ENCODE measurements at regions not wholly inside any gene's neighbourhood (a gene's known extent, or its start where the extent isn't known, plus 50 kb on each side); places are given as distances from the start of the nearest gene placed in this dataset.
"Not testable (repeated sequence)": the region's sequence is repeated elsewhere in the genome, so short reads cannot be mapped to it uniquely, and the experiment has no call there.

- no peak for DNase-seq (ENCODE audit: low spot score)
- no peak for ATAC-seq
- intact Hi-C loops (cut with DNase I): no loop called here
Observed at GRCh38 chr1:9440261-9440660, 99.0 kb upstream of the SLC25A33 start.

GRCh38 chr1:9440763-9441194 lies 98.5 kb upstream of the SLC25A33 start:
- intact Hi-C loops (cut with DNase I): no loop called here
- no peak for ATAC-seq
- no peak for DNase-seq (ENCODE audit: low spot score)

GRCh38 chr1:9441451-9442133 lies 97.7 kb upstream of the SLC25A33 start:
- intact Hi-C loops (cut with DNase I): no loop called here
- DNase-seq (ENCODE audit: low spot score) (no peak), ATAC-seq (no peak)

DNA sequence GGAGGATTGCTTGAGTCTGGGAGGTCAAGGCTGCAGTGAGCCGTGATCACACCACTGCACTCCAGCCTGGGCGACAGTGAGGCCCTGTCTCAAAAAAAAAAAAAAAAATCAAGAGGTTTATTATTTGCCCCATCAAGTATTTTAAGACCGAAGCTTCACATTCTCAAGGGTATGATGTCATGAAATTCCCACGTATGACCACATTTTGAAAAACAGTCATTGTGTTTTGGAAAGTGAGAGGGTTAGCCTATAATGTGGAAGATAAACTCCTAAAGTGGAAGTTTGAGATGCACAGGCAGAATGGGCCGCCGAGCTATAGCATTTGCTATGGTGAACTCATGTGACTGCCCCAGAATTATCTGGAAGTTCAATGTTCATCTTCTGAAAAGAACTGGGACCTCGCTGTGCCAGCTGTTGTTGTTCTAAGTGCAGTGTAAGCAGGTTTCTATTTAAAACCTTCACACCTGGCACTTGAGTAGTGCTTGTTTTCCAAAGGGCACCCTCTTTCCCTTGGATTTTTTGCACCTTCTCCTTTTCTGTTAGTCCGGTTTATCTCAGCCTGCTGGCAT lies 96.9 kb upstream of the SLC25A33 start:
- intact Hi-C loops (cut with DNase I): no loop called here

GRCh38 chr1:9442986-9443385 lies 96.3 kb upstream of the SLC25A33 start:
- intact Hi-C loops (cut with DNase I): no loop called here
- ATAC-seq (no peak), DNase-seq (ENCODE audit: low spot score) (no peak)

More for the DNA sequence above, 96.9 kb upstream of the SLC25A33 start:
- no peak for DNase-seq (ENCODE audit: low spot score)
- no peak for ATAC-seq

- no peak for DNase-seq (ENCODE audit: low spot score)
- intact Hi-C loops (cut with DNase I): no loop called here
- peak; percentile 83 for ATAC-seq
Observed at GRCh38 chr1:9443913-9444445, 95.3 kb upstream of the SLC25A33 start.

- ATAC-seq: no peak
- intact Hi-C loops (cut with DNase I): no loop called here
Observed at GRCh38 chr1:9444532-9444931, 94.7 kb upstream of the SLC25A33 start.

DNA sequence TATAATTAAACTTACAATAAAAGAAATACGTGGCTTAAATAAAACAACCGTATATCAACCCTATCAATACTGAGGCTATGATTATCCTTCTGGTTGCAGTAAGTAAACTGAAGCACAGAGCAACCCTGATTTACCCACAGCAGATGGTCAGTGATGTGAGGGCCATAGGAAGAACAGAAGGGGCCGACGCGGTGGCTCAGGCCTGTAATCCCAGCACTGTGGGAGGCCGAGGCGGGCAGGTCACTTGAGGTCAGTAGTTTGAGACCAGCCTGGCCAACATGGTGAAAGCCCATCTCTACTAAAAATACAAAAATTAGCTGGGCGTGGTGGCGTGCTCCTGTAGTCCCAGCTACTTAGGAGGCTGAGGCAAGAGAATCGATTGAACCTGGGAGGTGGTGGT lies 94.2 kb upstream of the SLC25A33 start:
- DNase-seq (ENCODE audit: low spot score); ATAC-seq; intact Hi-C loops (cut with DNase I): not testable (repeated sequence)

More at GRCh38 chr1:9444532-9444931, 94.7 kb upstream of the SLC25A33 start:
- DNase-seq (ENCODE audit: low spot score): no peak

GRCh38 chr1:9447215-9447960 lies 91.9 kb upstream of the SLC25A33 start:
- intact Hi-C loops (cut with DNase I): no loop called here
- ATAC-seq (no peak), DNase-seq (ENCODE audit: low spot score) (no peak)

DNA sequence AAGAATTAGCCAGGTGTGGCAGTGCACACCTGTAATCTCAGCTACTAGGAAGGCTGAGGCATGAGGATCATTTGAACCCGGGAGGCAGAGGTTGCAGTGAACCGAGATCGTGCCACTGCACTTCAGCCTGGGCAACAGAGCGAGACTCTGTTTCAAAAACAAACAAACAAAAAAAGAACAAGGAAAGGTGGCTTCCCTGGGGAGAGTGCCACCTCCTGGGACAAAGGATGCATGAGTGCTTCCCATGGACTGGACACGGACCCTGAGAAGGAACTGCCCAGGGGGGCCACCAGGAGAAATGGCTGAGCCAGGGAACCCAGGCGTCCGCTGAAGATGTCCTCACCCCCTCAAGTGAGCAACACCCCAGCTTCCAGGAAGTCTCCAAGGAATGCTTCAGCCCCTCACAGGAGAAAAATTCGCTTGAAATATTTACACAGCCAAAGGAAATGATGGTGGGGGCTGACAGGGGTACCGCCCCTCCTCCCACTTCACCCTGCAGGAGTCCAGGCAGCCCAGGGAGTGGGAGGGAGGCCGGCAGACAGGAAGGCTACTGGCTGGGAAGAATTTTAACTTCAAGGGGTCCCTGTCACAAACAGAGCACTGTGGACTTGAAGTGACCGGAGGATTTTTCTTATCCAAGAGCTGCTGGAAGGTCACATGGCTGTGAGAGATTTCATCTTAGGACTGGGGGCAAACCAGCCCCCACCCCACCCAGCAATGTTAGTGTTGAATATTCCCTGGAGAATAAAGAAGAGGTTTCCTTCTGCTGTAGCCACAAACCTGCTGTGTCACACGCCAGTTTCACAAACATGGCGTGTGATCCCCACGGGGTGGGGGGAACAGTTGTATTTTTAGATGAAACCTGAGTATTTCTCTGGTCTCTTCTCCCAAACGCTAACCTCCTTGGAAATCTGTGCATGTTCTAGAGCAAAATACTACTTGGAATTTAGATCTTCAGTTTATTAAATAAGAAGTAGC lies 90.8 kb upstream of the SLC25A33 start:
- ATAC-seq (no peak), DNase-seq (ENCODE audit: low spot score) (no peak)
- intact Hi-C loops (cut with DNase I): no loop called here

DNA sequence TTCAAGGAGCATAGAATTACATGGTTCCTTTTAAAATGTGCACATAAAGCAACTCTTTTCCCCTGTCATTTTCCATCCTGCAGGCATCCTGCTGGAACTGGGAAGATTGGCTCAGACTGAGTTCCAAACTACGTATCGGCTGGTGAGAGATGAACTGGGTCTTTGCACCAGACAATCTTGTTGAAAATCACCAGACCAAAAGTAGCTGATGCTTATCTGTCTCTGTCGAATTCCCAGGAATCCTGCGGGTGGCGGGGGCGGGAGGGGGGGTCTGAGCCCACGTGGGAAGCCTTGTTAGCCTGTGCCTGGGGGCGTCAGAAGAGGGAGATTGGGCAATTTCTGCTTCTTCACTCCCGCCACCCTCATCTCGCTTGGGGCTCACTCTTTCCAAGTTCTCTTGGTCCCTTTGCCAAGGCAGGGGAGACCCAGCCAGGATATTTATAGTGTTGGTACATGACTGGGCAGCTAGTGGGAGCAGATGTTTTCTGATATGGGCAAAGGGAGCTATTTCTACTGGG lies 90.1 kb upstream of the SLC25A33 start:
- ATAC-seq (peak; percentile 60), DNase-seq (ENCODE audit: low spot score) (no peak)
- intact Hi-C loops (cut with DNase I): no loop called here

DNA sequence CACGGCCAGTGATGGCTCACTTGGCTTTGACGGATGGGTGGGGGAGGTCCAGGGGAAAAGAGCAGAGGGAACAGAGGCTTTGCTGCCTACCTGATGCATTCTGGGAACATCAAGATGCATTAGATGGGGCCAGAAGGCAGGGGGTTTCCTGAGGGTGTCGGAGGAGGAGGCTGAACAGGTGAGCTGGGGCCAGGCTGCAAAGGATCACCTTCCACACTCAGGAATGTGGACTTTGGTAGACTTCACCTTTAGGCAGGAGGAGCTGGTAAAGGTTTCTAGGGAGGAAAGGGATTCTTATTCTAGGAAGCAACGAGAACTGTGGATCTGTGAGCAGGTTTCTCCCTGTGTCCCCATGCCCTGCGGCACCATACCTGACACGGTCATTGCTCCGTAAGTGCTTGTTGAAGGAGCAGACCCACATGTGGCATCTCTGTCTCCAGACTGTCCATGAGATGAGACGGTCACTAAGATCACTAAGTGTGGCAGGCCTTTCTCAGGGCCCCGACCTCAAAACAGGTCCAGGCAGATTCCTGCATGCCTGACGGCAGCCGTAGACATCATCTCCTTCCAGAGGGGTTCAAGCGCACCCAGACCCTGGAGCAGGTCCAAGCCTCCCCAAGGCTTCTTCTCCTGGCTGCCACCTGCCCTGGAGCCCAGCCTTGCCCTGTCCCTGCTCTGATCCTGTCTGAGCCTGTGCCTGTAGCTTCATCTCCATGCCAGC lies 89.1 kb upstream of the SLC25A33 start:
- intact Hi-C loops (cut with DNase I): loop anchor here (10.0 kb wide), 1 partner anchor 185 kb away; no protein-coding TSS in a partner anchor
- ATAC-seq (no peak), DNase-seq (ENCODE audit: low spot score) (no peak)

GRCh38 chr1:9451081-9451480 lies 88.2 kb upstream of the SLC25A33 start:
- DNase-seq (ENCODE audit: low spot score) (no peak), ATAC-seq (no peak)
- intact Hi-C loops (cut with DNase I): loop anchor here (10.0 kb wide), 1 partner anchor 186 kb away; no protein-coding TSS in a partner anchor

DNA sequence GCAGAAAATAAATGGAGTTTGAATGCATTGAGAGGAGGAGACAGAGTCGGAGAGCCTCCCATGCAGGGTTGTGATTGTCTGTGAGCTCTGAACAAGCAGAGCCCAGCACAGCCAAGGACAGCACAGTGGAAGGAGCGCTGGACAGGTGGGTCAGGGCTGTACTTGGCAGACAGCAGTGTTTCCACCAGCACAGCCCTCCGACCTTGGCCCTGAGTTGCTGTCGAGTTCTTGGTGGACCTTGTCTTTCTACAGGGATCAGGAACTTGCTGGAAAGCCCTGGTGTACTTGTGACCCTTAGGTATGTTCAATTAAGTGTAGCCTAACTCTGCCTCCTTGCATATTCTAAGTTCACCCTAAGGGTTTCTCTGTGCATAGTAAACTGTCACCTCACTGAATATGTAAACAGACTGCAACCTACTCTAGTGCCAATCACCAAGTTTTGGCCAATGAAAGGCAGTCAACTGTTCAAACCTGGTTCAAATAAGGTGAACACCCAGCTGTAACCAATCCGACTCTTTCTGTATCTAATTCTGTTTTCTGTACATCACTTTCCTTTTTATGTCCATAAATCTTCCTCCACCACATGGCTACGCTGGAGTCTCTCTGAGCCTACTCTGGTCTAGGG lies 86.6 kb upstream of the SLC25A33 start:
- ATAC-seq (no peak), DNase-seq (ENCODE audit: low spot score) (no peak)
- intact Hi-C loops (cut with DNase I): loop anchor here (10.0 kb wide), 1 partner anchor 188 kb away; no protein-coding TSS in a partner anchor

DNA sequence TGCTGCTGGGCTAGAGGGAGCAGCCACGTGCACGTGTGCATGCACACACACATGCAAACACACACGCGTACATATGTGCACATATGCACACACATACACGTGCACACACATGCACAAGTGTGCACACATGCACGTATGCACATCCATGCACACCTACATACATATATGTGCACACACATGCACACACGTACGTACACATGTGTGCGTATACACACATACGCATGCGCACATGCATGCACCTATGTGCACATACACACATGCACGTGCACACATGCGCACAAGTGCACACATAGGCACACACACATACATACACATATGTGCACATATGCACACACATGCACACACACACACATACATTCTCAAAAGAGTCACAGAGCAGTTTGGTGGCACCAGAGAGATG lies 85.9 kb upstream of the SLC25A33 start:
- intact Hi-C loops (cut with DNase I): loop anchor here (10.0 kb wide), 1 partner anchor 189 kb away; no protein-coding TSS in a partner anchor
- DNase-seq (ENCODE audit: low spot score): no peak
- ATAC-seq: no peak

- intact Hi-C loops (cut with DNase I): loop anchor here (10.0 kb wide), 1 partner anchor 189 kb away; no protein-coding TSS in a partner anchor
- DNase-seq (ENCODE audit: low spot score) (no peak), ATAC-seq (peak; percentile 8)
Observed at GRCh38 chr1:9453779-9454418, 85.4 kb upstream of the SLC25A33 start.

Data from sciatic nerve (tissue), 2 donors.